ENCODE measurements at regions not wholly inside any gene's neighbourhood (a gene's known extent, or its start where the extent isn't known, plus 50 kb on each side); places are given as distances from the start of the nearest gene placed in this dataset.

- TF ChIP-seq POLR2A (IDR thresholded peaks at IDR 0.05) = no peak
- TF ChIP-seq CTCF (IDR thresholded peaks at IDR 0.05) = no peak
Observed at GRCh38 chr16:11456741-11457140, 111.5 kb downstream of the RMI2 start.
